GM12873 (cell line): ENCODE measurements at regions not wholly inside any gene's neighbourhood (a gene's known extent, or its start where the extent isn't known, plus 50 kb on each side); places are given as distances from the start of the nearest gene placed in this dataset.
A peak's percentile ranks its signal among the peaks of the same experiment; 100 is the strongest.

ENCODE experiments used
- TF ChIP-seq, protein P1 (sequence below): IDR thresholded peaks from 2 replicates; pipeline ENCODE4 v1.5.1; 2012; ENCODE audit warnings: low read depth, mild to moderate bottlenecking, moderate library complexity, low read length, control low read depth; ENCODE audit not compliant: insufficient read depth; ENCODE audit errors: missing control alignments

DNA sequence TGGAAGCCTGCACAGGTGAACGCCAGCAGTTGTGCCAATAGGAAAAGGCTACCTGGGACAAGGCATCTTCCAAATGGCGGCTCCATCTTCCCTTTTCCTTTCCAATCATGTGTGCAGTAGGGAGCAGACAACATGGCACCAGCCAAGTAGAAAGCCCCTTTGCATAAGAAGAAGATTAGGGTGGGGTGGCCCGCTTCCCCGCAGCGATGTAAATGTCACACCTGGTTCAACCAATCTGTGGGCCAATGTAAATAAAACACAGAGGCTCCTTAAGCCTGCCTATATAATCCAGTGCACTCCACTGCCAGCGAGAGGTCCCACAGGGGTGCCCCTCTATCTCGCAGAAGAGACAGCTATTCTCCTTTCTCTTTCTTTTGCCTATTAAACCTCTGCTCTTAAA, 468.4 kb upstream of the CRIM1 start:
- TF ChIP-seq, protein P1, sequence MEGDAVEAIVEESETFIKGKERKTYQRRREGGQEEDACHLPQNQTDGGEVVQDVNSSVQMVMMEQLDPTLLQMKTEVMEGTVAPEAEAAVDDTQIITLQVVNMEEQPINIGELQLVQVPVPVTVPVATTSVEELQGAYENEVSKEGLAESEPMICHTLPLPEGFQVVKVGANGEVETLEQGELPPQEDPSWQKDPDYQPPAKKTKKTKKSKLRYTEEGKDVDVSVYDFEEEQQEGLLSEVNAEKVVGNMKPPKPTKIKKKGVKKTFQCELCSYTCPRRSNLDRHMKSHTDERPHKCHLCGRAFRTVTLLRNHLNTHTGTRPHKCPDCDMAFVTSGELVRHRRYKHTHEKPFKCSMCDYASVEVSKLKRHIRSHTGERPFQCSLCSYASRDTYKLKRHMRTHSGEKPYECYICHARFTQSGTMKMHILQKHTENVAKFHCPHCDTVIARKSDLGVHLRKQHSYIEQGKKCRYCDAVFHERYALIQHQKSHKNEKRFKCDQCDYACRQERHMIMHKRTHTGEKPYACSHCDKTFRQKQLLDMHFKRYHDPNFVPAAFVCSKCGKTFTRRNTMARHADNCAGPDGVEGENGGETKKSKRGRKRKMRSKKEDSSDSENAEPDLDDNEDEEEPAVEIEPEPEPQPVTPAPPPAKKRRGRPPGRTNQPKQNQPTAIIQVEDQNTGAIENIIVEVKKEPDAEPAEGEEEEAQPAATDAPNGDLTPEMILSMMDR, result no peak

DNA sequence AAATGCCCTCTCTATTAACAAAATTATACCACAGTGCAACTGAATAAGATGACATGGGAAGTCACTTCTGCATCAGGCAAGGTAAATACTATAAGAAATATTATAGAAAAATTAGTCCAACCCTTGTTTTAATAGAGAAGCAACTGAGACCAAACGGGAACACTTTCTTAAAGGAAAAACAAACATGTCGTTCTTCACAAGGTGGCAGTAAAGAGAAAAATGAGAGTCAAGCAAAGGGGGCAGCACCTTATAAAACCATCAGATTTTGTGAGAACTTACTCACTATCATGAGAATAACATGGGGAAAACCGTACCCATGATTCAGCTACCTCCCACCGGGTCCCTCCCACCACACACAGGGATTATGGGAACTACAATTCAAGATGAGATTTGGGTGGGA, 481.7 kb upstream of the CRIM1 start:
- TF ChIP-seq, protein P1, result peak; percentile 1

DNA sequence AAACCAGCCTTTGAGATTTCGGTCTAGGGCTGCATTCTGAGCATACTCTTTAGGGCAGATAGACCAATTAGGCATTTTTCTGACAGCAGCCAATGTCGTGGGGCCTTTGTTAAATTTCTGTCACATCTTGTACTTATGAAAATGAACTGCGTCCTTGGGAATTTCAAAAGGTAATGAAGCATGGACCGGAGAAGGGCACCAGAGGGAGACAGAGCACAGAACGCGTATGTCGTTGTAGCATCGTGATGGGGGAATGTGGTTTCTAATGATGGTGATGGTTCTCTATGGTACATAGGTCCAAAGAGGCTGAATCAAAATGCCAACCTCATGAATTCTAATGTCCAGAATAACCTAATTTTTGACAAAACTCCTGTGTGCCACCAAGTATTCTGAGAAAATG, 483.9 kb upstream of the CRIM1 start:
- TF ChIP-seq, protein P1, result no peak

DNA sequence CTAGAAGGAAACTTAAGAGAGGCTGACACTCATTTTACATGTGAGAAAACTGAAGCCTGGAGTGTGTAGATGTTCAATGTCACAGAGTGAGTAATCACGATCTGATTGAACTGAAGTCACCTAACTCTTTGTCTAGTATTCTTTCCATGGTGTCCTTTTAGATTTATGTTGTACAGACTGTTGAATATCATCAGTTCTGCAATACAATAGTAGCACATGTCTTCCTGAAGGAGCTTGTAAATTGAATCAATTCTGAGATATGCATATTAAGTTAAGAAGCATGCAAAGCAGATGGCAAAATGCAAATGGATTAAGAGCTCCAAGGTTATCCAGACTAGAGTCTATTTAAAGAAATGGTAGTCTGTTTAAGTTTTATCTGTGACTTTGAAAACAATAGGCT, 484.9 kb upstream of the CRIM1 start:
- TF ChIP-seq, protein P1, result no peak

DNA sequence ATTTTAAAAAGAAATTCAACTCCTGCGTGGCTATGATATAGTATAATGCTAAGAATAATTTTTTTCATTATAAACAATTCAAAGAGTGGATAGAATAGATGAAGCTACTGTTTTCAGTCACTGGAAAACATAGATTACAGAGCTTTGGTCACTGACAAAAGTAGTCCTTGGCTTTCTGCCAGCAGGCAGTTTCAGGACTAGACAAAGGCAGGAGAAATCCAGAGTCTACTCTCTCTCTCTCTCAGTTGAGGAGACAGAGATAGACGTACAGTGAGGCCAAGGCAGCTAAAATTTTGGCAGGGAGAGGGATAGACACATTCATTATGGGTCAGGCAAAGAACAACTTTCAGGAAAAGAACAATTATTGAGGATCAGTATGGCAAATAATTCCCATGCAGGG, 491.4 kb upstream of the CRIM1 start:
- TF ChIP-seq, protein P1, result no peak

DNA sequence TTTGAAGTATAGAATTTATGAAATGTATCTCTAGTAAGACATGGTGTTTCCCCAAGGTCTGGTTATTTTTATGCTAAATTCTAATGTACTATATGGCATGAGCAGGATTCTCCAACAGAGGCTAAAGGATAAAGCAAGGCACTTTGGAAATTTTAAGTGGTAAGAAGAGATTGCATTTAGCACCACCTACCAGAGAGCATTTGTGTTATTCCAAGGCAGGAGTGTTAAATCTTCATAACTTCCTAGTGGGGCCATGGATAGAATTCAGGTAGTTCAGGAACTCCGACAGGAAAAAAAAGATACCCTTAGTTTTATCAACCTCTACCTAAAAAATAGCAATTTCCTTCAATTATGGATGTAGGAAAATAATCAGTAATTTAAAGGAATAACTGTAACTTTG, 497.4 kb upstream of the CRIM1 start:
- TF ChIP-seq, protein P1, result no peak

DNA sequence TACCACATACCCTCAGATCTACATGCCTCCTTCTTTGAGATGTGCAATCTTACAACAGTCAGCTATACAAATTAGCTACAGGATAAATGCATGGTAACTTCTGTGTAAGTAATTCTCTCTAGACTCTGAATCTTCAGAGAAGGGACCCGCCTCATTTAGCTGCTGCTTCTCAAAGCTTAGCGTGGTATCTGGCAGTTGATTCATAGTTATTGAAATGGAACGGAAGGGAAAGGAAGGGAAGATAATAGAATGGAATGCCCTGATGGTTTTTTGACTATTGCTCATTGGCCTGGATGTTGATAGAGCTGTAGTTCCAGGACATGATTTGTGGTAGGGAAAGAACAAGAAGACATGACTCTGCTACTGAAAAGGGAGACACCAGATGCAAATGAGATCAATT, 498.1 kb upstream of the CRIM1 start:
- TF ChIP-seq, protein P1, result no peak

DNA sequence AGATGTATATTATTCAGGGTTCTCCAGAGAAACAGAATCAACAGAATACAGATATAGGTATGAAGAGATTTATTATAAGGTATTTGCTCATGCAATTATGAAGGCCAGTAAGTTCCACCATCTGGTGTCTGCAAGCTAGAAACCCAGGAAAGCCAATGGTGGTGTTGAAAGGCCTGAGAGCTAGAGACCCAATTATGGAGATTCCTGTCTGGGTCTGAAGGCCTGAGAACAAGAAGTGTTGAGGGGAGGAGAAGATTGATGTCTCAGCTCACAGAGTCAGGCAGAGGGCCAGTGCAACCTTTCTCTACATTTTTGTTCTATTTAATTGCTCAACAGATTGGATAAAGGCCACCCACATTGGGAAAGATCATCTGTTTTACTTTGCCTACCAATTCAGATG, 524.2 kb upstream of the CRIM1 start:
- TF ChIP-seq, protein P1, result no peak
